ENCODE measurements at regions not wholly inside any gene's neighbourhood (a gene's known extent, or its start where the extent isn't known, plus 50 kb on each side); places are given as distances from the start of the nearest gene placed in this dataset.

DNA sequence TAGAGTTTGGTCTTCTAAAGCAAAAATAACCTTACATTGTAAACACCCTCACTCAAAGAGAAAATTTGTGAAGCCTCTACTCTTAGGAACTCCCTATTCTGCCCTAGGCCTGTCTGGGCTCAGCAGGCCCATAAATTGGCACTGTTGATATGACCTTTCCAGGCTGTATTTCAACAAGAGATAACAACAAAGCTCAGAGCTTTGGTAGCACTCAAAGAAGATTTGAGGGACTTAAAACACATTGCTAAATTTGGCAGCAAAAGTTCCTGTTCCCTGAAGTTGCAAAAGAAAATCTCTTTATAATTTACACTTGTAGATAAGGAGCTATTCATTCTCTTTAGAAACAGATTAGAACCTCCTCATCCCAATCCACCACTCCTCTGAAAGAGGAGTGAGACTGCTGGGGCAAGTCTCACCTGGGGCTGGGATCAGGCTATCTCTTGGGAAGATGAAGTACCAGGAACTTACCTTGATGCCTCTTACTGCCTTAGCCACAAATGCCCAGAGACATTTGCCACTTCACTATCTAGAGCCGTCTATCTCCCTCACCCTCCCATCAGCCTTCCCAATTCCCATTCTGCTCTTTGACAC lies 110.4 kb upstream of the AKIP1 start:
- DNase-seq = no peak

GRCh38 chr11:8801121-8801520 lies 109.9 kb upstream of the AKIP1 start:
- no peak for DNase-seq

GRCh38 chr11:8802251-8802650 lies 108.7 kb upstream of the AKIP1 start:
- DNase-seq = no peak

DNA sequence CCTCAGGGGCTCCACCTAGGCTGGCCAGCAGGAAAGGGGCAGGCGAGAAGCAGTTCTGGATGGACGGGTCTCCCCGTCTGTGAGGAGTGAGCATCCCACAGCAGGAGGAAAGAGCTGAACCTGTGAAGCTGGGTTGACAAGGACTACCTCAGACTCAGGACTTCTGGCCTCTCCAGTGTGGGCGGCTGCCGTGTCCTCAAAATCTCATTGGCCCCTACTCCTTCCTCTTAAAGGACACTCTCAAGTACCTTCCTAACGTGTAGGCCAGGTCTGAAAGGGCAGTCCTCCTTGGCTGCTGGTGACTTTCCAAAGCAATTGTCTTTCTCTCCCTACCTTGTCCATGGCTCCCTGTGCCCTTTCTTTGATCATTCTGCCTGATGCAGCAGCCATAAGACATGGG lies 107.0 kb upstream of the AKIP1 start:
- no peak for DNase-seq

DNA sequence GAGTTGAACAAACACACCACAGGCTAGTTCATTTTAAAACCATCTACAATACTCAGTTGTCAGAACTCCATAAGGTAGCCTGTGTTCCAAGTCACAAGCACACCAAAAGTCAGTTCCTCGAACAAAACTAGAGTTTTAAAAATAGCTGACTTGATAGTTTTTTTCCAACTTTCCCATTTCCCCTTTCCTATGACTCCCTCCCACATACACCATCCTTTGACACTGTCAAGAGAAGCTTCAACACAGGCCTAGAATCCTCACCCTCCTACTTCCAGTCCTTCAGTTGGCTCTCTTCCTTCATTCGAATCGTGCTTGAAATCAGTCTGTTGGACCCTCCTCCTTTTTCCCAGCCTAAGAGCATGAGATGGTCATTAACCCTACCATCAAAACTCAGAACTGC lies 105.7 kb upstream of the AKIP1 start:
- no peak for DNase-seq

- DNase-seq = no peak
Observed at GRCh38 chr11:8806974-8807373, 104.0 kb upstream of the AKIP1 start.

GRCh38 chr11:8807544-8808225 lies 103.3 kb upstream of the AKIP1 start:
- DNase-seq = no peak

DNA sequence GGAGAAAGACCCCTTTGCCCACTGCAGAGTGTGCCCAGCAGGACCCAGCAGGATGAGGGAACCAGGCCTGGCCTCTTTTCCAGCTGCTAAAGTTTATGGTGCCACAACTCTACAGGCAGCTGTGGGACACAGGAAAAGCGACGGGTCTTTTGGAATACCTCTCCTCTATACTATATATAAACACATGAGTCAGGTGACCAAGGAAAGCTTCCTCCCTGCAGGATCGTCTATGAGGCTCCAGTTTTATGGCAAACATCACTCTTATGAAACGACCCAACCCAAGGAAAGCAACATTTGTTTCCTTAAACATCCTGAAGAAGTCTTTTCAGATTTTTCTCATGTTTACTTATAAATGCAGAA lies 102.8 kb upstream of the AKIP1 start:
- no peak for DNase-seq

GRCh38 chr11:8809241-8809938 lies 101.6 kb upstream of the AKIP1 start:
- no peak for DNase-seq

GRCh38 chr11:8809939-8810539 lies 101.0 kb upstream of the AKIP1 start:
- DNase-seq = no peak

- DNase-seq = no peak
Observed at GRCh38 chr11:8810540-8811301, 100.3 kb upstream of the AKIP1 start.

- no peak for DNase-seq
Observed at GRCh38 chr11:8811571-8811970, 99.4 kb upstream of the AKIP1 start.

- no peak for DNase-seq
Observed at GRCh38 chr11:8812438-8812837, 98.6 kb upstream of the AKIP1 start.

DNA sequence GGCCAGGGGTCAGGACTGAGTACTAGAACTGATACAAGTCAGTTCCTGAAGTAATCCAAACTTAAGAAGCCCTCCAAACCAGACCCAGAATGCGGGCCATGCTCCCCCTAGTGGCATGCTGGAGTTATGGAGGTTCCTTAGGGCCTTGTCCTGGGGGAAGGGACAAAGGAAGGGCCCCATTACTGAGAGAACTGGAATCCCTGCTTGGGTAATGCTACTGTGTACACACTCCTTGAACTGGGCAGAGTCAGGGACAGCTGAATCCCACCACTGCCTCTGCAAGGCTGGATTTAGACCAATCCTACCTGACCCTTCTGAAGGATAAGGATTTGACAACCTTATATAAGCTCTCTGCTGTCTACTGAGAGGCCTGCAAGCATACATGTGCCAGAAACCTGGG lies 97.3 kb upstream of the AKIP1 start:
- DNase-seq = no peak

DNA sequence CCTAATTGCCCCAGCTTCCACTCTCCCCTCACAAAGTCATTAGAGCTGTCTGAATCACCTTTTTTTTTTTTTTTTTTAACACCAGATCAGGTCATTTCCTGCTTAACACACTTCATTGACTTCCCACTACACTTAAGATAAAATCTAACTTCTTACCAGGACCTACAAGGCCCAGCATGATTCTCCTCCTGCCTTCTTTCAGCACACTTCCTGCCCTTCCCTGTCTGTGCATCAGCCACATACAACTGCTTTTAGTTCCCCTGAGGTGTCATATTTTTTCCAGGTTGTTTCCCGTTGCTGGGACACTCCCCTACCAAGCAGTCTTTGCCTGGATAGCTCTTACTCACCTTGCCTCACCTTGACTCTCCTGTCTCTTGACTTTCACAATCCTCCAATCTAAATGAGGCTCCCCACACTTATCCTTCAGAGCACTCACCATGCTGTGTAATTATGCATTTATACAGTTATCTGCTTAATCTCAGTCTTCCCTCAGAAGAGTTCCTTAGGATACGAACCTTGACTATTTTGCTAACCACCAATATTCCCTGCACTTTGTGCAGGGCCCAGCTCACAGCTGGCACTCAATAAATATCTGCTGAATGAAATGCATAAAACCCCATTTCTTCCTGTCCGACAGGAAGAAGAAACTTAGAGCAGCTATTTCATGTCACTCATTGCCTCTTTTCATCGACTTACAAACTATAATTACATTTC lies 96.6 kb upstream of the AKIP1 start:
- no peak for DNase-seq

DNA sequence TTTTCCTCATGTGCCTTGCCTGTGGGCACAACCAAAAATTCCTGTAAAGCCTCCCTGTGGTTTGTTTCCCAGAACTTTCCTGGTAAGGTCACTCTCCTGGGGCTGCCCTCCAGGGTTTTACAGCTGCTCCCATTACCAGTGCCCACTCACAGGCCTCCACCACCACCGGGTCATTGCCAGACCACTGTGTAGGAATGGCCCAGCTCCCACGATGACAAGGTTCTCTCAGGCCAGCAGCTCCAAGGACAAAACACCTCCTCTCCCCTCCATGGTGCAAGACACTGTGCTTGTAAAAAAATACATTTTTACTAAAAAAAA lies 96.1 kb upstream of the AKIP1 start:
- no peak for DNase-seq

DNA sequence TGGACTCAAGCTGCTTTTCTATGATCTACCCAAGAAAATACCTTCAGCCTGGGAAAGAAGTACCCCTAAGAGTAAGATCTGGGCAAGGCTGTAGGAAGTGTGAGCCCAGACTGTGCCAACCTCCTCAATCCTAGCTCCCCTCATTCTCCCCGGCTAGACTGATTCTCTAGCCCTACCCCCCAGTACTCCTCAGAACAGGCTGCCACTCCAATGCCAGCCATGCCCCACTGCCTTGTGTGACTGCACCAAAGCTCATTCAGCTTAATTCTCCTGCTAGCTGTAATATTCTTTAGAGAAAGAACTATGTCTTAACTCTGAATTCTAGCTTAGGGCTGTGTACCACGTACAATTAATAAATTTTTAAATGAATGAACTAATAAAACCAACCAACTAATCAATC lies 92.6 kb upstream of the AKIP1 start:
- DNase-seq = no peak

DNA sequence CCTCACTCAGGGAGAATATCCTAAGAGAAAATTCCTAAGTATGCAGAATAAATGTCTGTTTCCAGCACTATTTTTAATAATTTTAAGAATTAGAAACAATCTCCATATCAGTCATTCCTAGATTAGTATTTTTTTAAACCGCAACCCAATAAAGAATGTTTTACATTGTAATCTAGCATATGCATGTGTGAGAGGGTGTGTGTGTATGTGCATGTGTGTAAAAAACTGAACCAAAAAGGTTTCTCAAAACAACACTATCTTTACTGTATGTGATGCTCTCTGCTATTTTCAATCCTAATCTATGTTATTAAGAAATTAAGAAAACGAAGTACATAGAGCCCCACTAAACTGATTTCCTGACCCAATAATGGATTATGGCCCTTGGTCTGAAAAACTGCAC lies 90.6 kb upstream of the AKIP1 start:
- no peak for DNase-seq

GRCh38 chr11:8822469-8822868 lies 88.5 kb upstream of the AKIP1 start:
- no peak for DNase-seq

- no peak for DNase-seq
Observed at GRCh38 chr11:8823174-8823742, 87.7 kb upstream of the AKIP1 start.

DNA sequence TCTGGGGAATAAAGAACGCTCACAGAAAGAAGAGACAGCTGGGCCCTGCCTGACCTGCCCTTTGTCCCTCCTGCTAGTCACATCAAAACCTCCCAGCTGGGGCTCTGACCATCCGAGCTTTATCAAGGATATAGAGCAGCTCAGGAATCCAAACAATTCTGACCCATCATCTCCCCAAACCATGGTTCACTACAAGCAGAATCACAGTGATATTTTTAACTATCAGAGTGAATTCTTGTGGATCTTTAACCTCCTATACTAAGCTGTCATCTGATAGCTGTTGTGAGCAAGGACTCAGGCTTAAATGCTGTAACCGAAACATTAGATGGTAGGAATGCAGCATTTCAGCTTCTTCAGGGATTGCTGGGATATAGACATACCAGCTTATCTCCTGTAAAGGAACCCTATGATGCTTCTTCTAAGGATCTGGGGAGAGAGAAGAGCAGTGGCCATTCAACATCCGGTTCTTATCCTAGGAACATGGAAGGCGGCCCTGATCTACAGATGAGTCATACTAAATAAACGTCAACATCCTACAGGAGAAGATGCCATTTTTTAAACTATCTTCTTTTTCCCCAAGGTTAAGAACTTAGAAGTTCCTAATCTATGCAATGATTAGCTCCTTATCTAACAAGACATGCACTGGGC lies 84.7 kb upstream of the AKIP1 start:
- DNase-seq = no peak

Data from stimulated activated naive CD4-positive, alpha-beta T cell (primary cell).